ENCODE measurements at regions not wholly inside any gene's neighbourhood (a gene's known extent, or its start where the extent isn't known, plus 50 kb on each side); places are given as distances from the start of the nearest gene placed in this dataset.

DNA sequence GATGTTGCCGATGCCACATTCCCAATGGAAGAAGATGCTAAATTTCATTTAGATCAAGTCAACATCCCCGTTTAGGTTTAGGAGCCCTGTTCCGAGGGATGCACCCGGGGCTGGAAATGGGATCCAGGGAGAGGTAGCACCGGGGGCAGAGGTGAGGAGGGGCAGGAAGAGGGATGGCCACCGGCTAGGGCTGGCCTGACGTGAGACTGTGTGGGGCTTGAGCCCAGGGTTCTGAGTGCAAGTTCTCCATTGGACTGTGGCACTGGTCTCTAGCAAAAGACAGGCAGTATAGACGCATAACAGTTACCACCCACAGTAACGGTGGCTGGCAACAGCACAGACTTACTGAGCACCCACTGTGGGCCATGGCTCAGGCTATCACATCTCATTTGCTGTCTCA lies 209.0 kb upstream of the MVB12B start:
- no peak overlapping the region for H3K4me3 ChIP-seq (ENCODE audit: extremely low read depth in 1 of 4, insufficient read depth in 2 of 4, low read depth in 3 of 4, low read length in 4 of 4)
- H4K20me1 ChIP-seq (replicated peaks in 1 of 2; ENCODE audit: control insufficient read depth in 1 of 2, insufficient read depth in 2 of 2, low read length in 2 of 2), result no peaks in the 10 kb centered on the region
- no peak overlapping the region for H2BK20ac ChIP-seq (ENCODE audit: low read length)
- H3K4me2 ChIP-seq (ENCODE audit: insufficient read depth in 1 of 2, low read depth in 2 of 2, low read length in 2 of 2), result no peak overlapping the region
- FAIRE-seq (no peak), DNase-seq (ENCODE audit: low read depth in 1 of 2, low spot score in 2 of 2) (peak in 1 of 2 experiments; percentile 10)
- no peak overlapping the region for H3K9ac ChIP-seq (replicated peaks in 1 of 4; ENCODE audit: extremely low read depth in 1 of 4, low read depth in 3 of 4, low read length in 3 of 4)
- H3K4me1 ChIP-seq (replicated peaks in 1 of 4; ENCODE audit: control insufficient read depth in 3 of 4, insufficient read depth in 4 of 4, low read length in 3 of 4), result no peaks in the 10 kb centered on the region; a peak in 1 of 7 replicates
- no peak overlapping the region for H2BK120ac ChIP-seq (replicated peaks; ENCODE audit: low read depth, low read length)
- H3K23me2 ChIP-seq (ENCODE audit: low read depth, low read length), result no peaks in the 10 kb centered on the region
- no peaks in the 10 kb centered on the region for H3K79me1 ChIP-seq (ENCODE audit: low read depth, low read length)
- ChIA-PET POLR2A (ENCODE audit: partially characterized antibody) (no interaction called here), CTCF (ENCODE audit: partially characterized antibody) (no interaction called here)
- no peak for TF ChIP-seq POLR2A (IDR thresholded peaks at IDR 0.05; ENCODE audit: control extremely low read depth in 1 of 2, low read depth in 2 of 2, low read length in 2 of 2)
- H4K5ac ChIP-seq (ENCODE audit: insufficient read length, low read depth, low read length), result no peak overlapping the region
- no peak overlapping the region for H3K23ac ChIP-seq (ENCODE audit: insufficient read length)
- H3K79me2 ChIP-seq (ENCODE audit: control insufficient read depth in 1 of 2, insufficient read depth in 2 of 2, low read length in 2 of 2), result no peaks in the 10 kb centered on the region
- H4K91ac ChIP-seq (replicated peaks; ENCODE audit: insufficient read length, low read length), result no peak overlapping the region
- H2BK15ac ChIP-seq (ENCODE audit: low read length), result no peak overlapping the region
- H3K14ac ChIP-seq (ENCODE audit: insufficient read length), result no peak overlapping the region
- peaks cover 0 to 2% (median 0%) of the 10 kb centered on the region in 4 experiments; a peak in 2 of 7 replicates for H3K27me3 ChIP-seq (replicated peaks in 1 of 4; ENCODE audit: control insufficient read depth in 3 of 4, extremely low read depth in 1 of 4, insufficient read depth in 3 of 4, low read length in 3 of 4)
- no peak overlapping the region for H3K4ac ChIP-seq (replicated peaks; ENCODE audit: insufficient read length, low read depth, low read length)
- WGBS, 2 experiments (ENCODE audit: extremely low coverage in 1 of 2, insufficient coverage in 1 of 2, insufficient read length in 1 of 2, insufficient replicate concordance in 2 of 2, low coverage in 1 of 2, low lambda C conversion rate in 2 of 2, missing lambda C conversion rate in 1 of 2), result 83% methylated on average over 8 of the region's 9 CpGs; no CpG with 5 or more reads in 1 of the 2 experiments
- no peak overlapping the region for H2BK12ac ChIP-seq (ENCODE audit: low read depth, low read length)
- H2BK5ac ChIP-seq (ENCODE audit: low read depth, low read length), result no peak overlapping the region
- no peak overlapping the region for H3K56ac ChIP-seq (replicated peaks; ENCODE audit: insufficient read length, low read depth, low read length)
- H3K36me3 ChIP-seq (ENCODE audit: control insufficient read depth in 2 of 4, insufficient read depth in 4 of 4, low read length in 3 of 4), result no peaks in the 10 kb centered on the region
- no peak overlapping the region for H2AFZ ChIP-seq (ENCODE audit: low read length)
- H3K18ac ChIP-seq (ENCODE audit: extremely low read depth, low read length), result no peak overlapping the region
- no peak overlapping the region for H3K27ac ChIP-seq (ENCODE audit: low read depth, low read length)
- H3K9me3 ChIP-seq (ENCODE audit: insufficient read depth in 2 of 2, low read depth in 1 of 2, low read length in 1 of 2), result no peaks in the 10 kb centered on the region
- H4K8ac ChIP-seq (ENCODE audit: extremely low read depth, insufficient read depth, low read length), result no peak overlapping the region
- no peak overlapping the region for H2AK5ac ChIP-seq (ENCODE audit: low read depth, low read length)
